ENCODE measurements at regions not wholly inside any gene's neighbourhood (a gene's known extent, or its start where the extent isn't known, plus 50 kb on each side); places are given as distances from the start of the nearest gene placed in this dataset.

DNA sequence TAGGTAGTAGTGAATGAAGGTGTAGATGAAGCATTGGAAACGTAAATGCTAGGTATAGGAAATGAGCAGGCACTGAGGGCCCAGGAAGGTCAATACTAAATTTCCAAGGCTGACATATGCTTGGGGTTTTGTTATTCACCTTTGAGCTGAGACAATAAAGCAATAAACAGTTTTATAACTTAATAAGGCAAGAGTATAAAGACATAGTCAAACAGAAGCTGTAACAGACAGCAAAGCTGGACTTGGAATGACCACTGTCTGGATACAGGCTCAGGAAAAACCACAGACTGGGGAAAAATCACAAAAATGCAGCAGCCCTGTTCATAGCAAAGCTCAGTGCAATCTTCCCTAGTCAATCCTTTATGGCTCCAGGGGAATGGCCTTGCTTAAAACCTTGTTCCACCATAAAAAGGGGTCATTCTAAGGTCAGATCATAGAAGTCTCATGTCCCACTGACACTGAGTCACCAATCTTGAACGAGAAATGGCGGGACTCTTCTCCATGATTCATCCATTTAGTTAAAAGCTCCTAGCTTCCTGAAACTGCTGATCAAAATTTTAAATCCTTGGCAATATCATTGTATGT is 493.3 kb downstream of the CMPK2 start:
- Mint-ChIP-seq H3K9me3 (ENCODE audit: low read depth) (no peaks in the 10 kb centered on the region), H3K4me1 (no peaks in the 10 kb centered on the region), H3K36me3 (no peaks in the 10 kb centered on the region), H3K4me3 (no peak overlapping the region), H3K27ac (no peak overlapping the region), H3K27me3 (no peaks in the 10 kb centered on the region)
- DNase-seq (no peak), ATAC-seq (no peak)
- CTCF ChIA-PET, result no interaction called here

DNA sequence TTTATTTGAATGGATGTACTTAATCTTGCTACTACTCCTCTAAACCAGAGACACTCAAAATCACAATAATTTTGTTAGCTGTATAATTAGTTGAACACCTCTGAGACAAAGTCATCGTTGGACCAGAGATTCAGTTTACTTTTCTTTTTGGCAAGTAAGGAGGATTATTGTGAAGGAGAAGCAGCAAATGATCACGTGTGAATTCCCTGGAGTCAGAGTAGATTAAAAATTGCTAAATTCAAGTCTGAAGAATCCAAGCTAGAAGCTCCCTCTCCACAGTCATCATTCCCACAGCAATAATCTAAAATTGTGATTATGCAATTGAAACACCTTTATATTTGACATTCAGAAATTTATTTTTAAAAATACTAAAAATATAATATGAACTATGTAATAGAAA is 484.4 kb downstream of the CMPK2 start:
- H3K27ac Mint-ChIP-seq, result no peak overlapping the region
- H3K27me3 Mint-ChIP-seq, result no peaks in the 10 kb centered on the region
- H3K36me3 Mint-ChIP-seq, result no peaks in the 10 kb centered on the region
- H3K4me1 Mint-ChIP-seq, result no peaks in the 10 kb centered on the region
- CTCF ChIA-PET, result no interaction called here
- H3K4me3 Mint-ChIP-seq, result no peak overlapping the region
- no peak for DNase-seq
- ATAC-seq, result no peak
- H3K9me3 Mint-ChIP-seq (ENCODE audit: low read depth), result no peaks in the 10 kb centered on the region

DNA sequence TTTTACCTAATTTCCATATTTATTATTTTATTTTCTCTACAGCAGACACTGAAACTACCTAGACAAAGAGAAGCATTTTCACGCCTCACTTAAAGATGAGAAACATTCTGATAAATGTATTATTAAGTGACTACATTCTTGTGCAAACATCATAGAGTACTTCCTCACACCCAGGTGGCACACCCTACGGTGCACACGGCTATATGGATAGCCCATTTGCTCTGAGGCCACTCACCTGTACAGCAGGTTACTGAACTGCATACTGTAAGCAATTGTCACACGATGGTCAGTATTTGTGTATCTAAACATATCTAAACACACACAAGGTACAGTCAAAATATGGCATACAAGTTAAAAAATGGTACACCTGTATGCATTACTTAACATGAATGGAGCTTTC is 481.4 kb downstream of the CMPK2 start:
- Mint-ChIP-seq H3K36me3 (no peaks in the 10 kb centered on the region), H3K27me3 (no peaks in the 10 kb centered on the region), H3K4me3 (no peak overlapping the region), H3K27ac (no peak overlapping the region), H3K4me1 (no peaks in the 10 kb centered on the region), H3K9me3 (ENCODE audit: low read depth) (peaks cover 2% of the 10 kb centered on the region)
- DNase-seq (no peak), ATAC-seq (no peak)
- CTCF ChIA-PET, result no interaction called here

DNA sequence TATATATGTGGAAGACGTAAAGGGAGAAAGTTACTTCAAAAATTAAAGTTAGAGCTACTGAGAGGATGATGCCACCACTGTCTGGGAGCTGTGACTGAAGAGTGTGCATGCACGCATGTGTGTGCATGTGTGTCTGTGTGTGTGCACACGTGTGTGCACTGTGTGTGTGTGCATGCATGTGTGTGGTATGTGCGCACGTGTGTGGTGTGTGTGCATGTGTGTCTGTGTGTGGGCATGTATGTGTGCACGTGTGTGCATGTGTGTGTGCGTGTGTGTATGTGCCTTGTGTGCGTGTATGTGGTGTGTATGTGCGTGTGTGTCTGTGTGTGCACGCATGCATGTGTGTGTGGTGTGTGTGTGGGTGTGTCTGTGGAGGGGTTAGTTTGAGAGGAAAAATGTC is 473.4 kb downstream of the CMPK2 start:
- DNase-seq (no peak), ATAC-seq (no peak)
- no peaks in the 10 kb centered on the region for H3K36me3 Mint-ChIP-seq
- no peak overlapping the region for H3K4me3 Mint-ChIP-seq
- H3K27ac Mint-ChIP-seq, result no peak overlapping the region
- no peaks in the 10 kb centered on the region for H3K27me3 Mint-ChIP-seq
- H3K4me1 Mint-ChIP-seq, result no peaks in the 10 kb centered on the region
- H3K9me3 Mint-ChIP-seq (ENCODE audit: low read depth), result peaks cover 7% of the 10 kb centered on the region
- CTCF ChIA-PET, result no interaction called here

DNA sequence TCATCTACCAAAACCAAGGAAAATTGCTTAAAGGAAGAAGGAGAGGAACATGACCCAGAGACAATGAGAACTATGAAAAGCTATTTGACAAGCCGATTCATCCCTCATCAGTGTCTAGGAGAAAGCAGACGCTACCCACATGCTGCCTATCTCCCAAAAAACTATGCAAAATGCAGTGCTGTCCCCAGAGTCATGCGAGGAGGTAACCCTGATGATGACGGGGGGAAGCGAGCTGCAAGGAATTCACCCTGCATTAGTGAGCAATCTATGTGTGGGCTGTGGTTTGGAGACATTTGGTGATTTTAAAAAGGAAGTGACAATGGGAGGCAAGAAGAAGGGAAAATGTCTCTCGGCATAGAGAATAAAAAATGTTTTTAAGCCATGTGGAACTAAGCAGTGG is 472.7 kb downstream of the CMPK2 start:
- H3K27ac Mint-ChIP-seq, result no peak overlapping the region
- H3K4me1 Mint-ChIP-seq, result no peaks in the 10 kb centered on the region
- peaks cover 7% of the 10 kb centered on the region for H3K9me3 Mint-ChIP-seq (ENCODE audit: low read depth)
- CTCF ChIA-PET, result no interaction called here
- no peaks in the 10 kb centered on the region for H3K36me3 Mint-ChIP-seq
- H3K27me3 Mint-ChIP-seq, result no peaks in the 10 kb centered on the region
- no peak overlapping the region for H3K4me3 Mint-ChIP-seq
- ATAC-seq (no peak), DNase-seq (no peak)

DNA sequence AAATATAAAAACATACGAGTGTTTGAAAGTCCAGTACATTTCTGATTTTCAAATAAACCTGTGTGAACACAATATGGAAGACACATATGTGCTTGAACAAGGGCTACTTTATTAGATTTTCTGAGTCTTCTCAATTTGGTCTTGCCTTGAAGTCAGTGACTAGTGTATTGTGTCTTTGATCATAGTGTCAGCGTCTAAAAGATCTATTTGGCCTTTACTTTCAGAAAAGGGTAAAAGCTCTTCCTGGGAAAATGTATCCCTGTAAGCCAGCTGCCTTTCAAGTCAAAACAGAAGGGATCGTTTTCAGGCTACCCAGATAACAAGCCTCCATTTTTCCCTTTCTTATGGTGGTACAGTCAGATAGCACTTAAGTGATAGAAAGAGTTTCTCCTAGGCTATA is 471.9 kb downstream of the CMPK2 start:
- Mint-ChIP-seq H3K9me3 (ENCODE audit: low read depth) (peaks cover 5% of the 10 kb centered on the region), H3K27me3 (no peaks in the 10 kb centered on the region), H3K36me3 (no peaks in the 10 kb centered on the region), H3K4me3 (no peak overlapping the region), H3K4me1 (no peaks in the 10 kb centered on the region), H3K27ac (no peak overlapping the region)
- ATAC-seq, result no peak
- CTCF ChIA-PET, result no interaction called here
- no peak for DNase-seq

DNA sequence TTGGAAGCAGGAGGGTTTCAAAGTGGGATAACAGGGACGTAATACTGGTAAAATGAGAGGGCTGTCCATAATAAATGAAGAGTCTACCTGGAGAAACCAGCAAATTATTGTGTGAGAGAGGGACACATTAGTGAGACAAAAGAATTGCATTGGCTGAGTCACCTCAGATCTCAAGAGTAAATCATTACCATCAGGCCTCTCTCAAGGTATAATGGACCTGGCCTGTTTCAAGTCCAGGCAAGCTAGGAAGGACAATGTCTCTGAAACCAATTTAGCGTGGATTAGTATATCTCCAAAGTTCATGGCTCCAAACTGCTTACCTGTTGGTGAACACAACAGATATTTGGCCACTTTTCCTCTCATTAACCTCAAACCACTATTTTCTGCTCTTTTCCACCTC is 471.4 kb downstream of the CMPK2 start:
- DNase-seq, result no peak
- no peaks in the 10 kb centered on the region for H3K27me3 Mint-ChIP-seq
- CTCF ChIA-PET, result no interaction called here
- H3K4me1 Mint-ChIP-seq, result no peaks in the 10 kb centered on the region
- H3K36me3 Mint-ChIP-seq, result no peaks in the 10 kb centered on the region
- no peak overlapping the region for H3K4me3 Mint-ChIP-seq
- H3K27ac Mint-ChIP-seq, result no peak overlapping the region
- peaks cover 5% of the 10 kb centered on the region for H3K9me3 Mint-ChIP-seq (ENCODE audit: low read depth)
- no peak for ATAC-seq

DNA sequence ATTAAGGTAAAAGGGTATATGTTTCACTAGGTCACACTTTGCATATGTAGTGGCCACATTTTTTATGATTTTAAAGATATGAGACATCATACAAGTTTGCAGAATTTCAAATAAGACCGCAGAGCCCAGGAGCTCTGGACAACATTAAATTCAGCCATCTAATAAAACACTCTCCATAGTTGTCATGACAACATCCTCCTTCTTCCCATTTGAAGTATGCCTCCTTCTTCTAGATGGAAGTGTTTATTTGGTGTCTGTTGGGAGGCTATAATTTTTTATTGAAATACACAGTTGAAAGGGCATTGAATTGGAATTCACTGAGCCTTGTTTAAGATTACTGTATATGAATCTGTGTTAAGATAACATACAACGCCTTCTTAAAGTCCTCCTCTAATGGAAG is 467.3 kb downstream of the CMPK2 start:
- Mint-ChIP-seq H3K27me3 (no peaks in the 10 kb centered on the region), H3K27ac (no peak overlapping the region), H3K36me3 (no peaks in the 10 kb centered on the region), H3K4me1 (no peaks in the 10 kb centered on the region), H3K4me3 (no peak overlapping the region), H3K9me3 (ENCODE audit: low read depth) (no peaks in the 10 kb centered on the region)
- ATAC-seq (no peak), DNase-seq (no peak)
- CTCF ChIA-PET, result no interaction called here

DNA sequence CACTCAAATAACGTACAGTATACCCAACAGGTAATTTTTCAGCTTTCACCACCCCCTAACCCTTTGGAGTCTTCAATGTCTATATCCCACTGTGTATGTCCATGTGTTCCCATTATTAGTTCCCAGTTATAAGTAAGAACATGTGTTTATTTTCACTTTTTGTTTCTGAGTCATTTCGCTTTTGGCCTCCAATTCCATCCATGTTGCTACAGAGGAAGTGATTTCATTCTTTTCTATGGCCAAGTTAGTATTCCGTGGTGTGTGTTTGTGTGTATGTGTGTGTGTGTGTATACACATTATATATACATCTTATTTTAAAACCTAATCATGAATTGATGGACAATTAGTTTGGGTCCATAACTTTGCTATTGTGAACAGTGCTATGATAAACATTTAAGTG is 464.4 kb downstream of the CMPK2 start:
- DNase-seq (no peak), ATAC-seq (no peak)
- H3K4me3 Mint-ChIP-seq, result no peak overlapping the region
- no peaks in the 10 kb centered on the region for H3K36me3 Mint-ChIP-seq
- H3K9me3 Mint-ChIP-seq (ENCODE audit: low read depth), result no peaks in the 10 kb centered on the region
- no peak overlapping the region for H3K27ac Mint-ChIP-seq
- CTCF ChIA-PET, result no interaction called here
- H3K27me3 Mint-ChIP-seq, result no peaks in the 10 kb centered on the region
- no peaks in the 10 kb centered on the region for H3K4me1 Mint-ChIP-seq

DNA sequence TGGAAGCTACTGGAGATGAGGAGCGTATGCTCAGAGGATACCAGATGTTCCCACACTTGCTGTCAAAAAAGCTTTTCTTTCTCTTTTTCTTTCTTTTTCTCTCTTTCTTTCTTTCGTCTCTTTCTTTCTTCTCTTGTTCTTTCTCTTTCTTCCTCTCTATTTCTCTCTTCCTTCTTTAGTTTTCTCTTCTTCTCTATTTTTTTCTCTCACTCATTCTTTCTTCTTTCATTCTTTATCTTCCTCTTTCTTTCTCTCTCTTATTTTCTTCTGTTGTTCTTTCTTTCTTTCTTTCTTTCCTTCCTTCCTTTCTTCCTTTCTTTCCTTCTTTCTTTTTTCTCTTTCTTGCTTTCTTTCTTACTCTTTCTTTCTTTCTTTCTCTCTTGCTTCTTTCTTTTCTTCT is 457.6 kb downstream of the CMPK2 start:
- ATAC-seq, result no peak
- Mint-ChIP-seq H3K4me3 (no peak overlapping the region), H3K9me3 (ENCODE audit: low read depth) (no peaks in the 10 kb centered on the region), H3K36me3 (no peaks in the 10 kb centered on the region), H3K4me1 (no peaks in the 10 kb centered on the region), H3K27ac (no peak overlapping the region), H3K27me3 (no peaks in the 10 kb centered on the region)
- DNase-seq, result no peak
- CTCF ChIA-PET, result no interaction called here

DNA sequence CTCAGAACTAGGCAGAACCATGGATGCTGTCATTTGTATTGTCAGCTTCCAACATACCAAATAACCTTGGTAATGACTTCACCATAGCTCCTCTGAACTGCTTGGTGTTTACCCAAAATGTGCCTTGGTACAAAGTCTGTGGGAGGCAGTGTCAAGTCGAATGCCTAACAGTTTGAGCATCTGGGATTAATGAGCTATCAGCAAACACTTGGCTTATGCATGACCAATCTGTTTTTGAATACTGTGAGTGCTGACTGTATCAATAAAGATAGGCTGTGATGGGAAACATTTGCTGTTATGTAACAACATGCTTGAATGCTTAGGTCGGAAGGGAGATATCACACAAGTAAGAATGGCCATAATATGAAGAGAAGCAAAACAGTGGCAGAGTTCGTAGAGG is 455.4 kb downstream of the CMPK2 start:
- H3K27me3 Mint-ChIP-seq, result no peaks in the 10 kb centered on the region

DNA sequence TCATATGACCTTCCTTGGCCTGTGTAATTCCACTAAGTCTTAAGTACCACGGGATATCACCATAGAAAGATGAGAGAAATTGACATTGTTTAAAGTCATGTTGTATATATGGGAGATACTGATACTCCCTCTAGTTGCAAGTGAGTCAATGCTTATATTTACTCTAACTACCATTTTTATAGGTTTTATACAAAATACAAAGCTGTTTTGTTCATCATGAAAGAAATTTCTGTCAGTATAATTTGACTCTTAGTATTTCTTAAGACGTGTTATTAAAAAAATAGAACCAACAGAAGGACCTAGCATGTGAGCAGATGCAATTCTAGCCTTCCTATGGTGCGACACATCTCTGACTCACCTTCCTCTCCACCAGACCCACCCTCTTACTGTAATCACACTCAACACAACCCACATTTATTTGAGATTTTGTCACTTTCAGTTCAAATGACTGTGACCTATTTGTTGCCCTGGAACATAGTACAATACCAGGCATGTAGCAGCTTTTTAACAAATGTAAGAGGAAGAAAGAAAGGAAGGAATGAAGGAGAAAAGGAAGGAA is 453.1 kb downstream of the CMPK2 start:
- no peaks in the 10 kb centered on the region for H3K27me3 Mint-ChIP-seq
- H3K4me1 Mint-ChIP-seq, result no peaks in the 10 kb centered on the region
- DNase-seq (no peak), ATAC-seq (no peak)
- no peak overlapping the region for H3K27ac Mint-ChIP-seq
- H3K36me3 Mint-ChIP-seq, result no peaks in the 10 kb centered on the region
- H3K9me3 Mint-ChIP-seq (ENCODE audit: low read depth), result no peaks in the 10 kb centered on the region
- H3K4me3 Mint-ChIP-seq, result no peak overlapping the region
- CTCF ChIA-PET, result no interaction called here

More for the DNA sequence above, 455.4 kb downstream of the CMPK2 start:
- CTCF ChIA-PET, result no interaction called here
- H3K27ac Mint-ChIP-seq, result no peak overlapping the region
- ATAC-seq (no peak), DNase-seq (no peak)
- no peaks in the 10 kb centered on the region for H3K36me3 Mint-ChIP-seq
- no peak overlapping the region for H3K4me3 Mint-ChIP-seq
- H3K4me1 Mint-ChIP-seq, result no peaks in the 10 kb centered on the region
- no peaks in the 10 kb centered on the region for H3K9me3 Mint-ChIP-seq (ENCODE audit: low read depth)

DNA sequence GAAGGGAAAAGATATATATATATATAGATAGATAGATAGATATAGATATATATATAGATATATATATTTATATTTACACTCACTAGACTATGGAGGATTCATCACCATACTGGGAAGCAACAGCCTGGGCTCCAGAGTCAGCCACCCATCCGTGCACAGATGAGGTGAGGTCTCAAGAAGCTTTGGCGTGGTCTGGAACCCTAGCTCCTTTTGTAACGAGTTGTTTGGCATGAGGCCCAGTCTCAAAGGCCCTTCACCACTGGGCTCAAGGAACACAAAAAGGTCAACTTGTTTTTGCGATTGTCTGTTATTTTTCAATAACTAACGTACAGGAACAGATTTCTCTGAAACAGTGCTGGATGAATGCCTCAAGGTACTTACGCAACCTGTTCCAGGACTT is 448.7 kb downstream of the CMPK2 start:
- DNase-seq (no peak), ATAC-seq (no peak)
- no peaks in the 10 kb centered on the region for H3K27me3 Mint-ChIP-seq
- H3K27ac Mint-ChIP-seq, result no peak overlapping the region
- no peaks in the 10 kb centered on the region for H3K9me3 Mint-ChIP-seq (ENCODE audit: low read depth)
- no peaks in the 10 kb centered on the region for H3K36me3 Mint-ChIP-seq
- CTCF ChIA-PET, result no interaction called here
- no peak overlapping the region for H3K4me3 Mint-ChIP-seq
- no peaks in the 10 kb centered on the region for H3K4me1 Mint-ChIP-seq

DNA sequence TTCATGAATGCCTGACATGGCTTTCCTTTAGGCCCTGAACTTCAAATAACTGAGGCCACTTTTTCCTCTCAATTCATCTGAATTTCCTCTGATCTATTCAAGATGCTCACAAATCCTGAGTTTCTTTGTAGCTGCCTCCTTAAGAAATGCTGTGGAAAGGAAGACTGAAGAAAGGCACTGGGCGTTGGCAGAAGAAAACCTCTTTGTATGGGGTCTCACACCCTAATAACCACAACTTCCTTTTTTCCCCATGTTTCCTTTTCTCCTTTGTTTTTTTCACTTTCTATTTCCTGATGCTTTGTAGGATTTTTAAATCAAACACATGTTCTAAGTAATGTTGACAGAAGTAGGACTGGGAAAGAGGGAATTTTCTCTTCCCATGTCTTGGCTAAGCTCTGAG is 447.4 kb downstream of the CMPK2 start:
- H3K9me3 Mint-ChIP-seq (ENCODE audit: low read depth), result no peaks in the 10 kb centered on the region
- DNase-seq (no peak), ATAC-seq (no peak)
- no peak overlapping the region for H3K4me3 Mint-ChIP-seq
- no peak overlapping the region for H3K27ac Mint-ChIP-seq
- CTCF ChIA-PET, result no interaction called here
- H3K27me3 Mint-ChIP-seq, result no peaks in the 10 kb centered on the region
- H3K36me3 Mint-ChIP-seq, result no peaks in the 10 kb centered on the region
- H3K4me1 Mint-ChIP-seq, result no peaks in the 10 kb centered on the region

DNA sequence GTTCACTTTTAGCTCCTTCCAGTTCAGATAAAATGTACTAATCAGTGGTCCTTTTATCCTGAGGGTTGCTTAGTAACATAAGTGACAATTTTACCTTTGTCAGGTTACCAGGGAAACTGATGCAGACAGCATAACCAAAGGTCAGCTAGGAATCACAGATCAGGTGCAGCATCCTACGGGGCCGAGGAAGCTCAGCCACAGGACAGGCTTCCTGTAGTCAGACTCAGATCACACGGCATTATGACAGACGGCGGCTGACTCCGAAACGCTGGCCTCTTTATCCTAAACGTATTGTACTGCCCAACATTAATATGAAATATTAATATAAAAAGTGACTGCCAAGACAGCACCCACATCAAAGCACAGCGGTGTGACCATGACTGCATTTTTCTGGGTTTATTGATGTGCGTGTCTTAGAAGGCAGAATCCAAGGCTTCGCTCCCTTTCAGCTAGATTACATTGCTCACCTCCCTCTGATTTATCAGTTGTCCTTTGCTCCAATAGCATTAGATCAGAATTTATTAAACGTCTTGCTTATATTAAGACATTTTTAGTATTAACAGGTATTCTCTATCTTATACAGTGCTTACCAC is 444.5 kb downstream of the CMPK2 start:
- DNase-seq (no peak), ATAC-seq (no peak)
- Mint-ChIP-seq H3K27me3 (no peaks in the 10 kb centered on the region), H3K27ac (no peak overlapping the region), H3K36me3 (no peaks in the 10 kb centered on the region), H3K9me3 (ENCODE audit: low read depth) (no peaks in the 10 kb centered on the region), H3K4me3 (no peak overlapping the region), H3K4me1 (no peaks in the 10 kb centered on the region)
- CTCF ChIA-PET, result no interaction called here

All from activated CD8-positive, alpha-beta memory T cell treated with anti-CD3 and anti-CD28 coated beads, Interleukin-2, amount 10 ng/mL, durations not matched to agents 7 days and 5 days (primary cell).